ENCODE measurements at regions not wholly inside any gene's neighbourhood (a gene's known extent, or its start where the extent isn't known, plus 50 kb on each side); places are given as distances from the start of the nearest gene placed in this dataset.

GRCh38 chr10:28796606-28797512, 119.5 kb downstream of the BAMBI start:
- no peak for DNase-seq (ENCODE audit: low spot score)
- H3K4me3 ChIP-seq: no peak overlapping the region
- no peak overlapping the region for H3K4me2 ChIP-seq
- H3K27me3 Mint-ChIP-seq (ENCODE audit: insufficient read depth, low read depth, poor library complexity): no peaks in the 10 kb centered on the region
- peaks cover 3% of the 10 kb centered on the region; the same call in 2 of the 3 replicates for H3K9me3 Mint-ChIP-seq
- no peaks in the 10 kb centered on the region for H3F3A ChIP-seq (replicated peaks; ENCODE audit: low read depth)
- peaks cover 25% of the 10 kb centered on the region for H3K4me1 Mint-ChIP-seq
- no peaks in the 10 kb centered on the region for H3K27me3 ChIP-seq (ENCODE audit: insufficient read depth)
- no peak overlapping the region for H2AFZ ChIP-seq
- no peaks in the 10 kb centered on the region for H3K36me3 Mint-ChIP-seq (ENCODE audit: low read depth)
- H3K36me3 ChIP-seq (ENCODE audit: insufficient read depth): no peaks in the 10 kb centered on the region
- no peaks in the 10 kb centered on the region for H3K9me2 ChIP-seq (ENCODE audit: insufficient read depth)
- no peak overlapping the region for H3K27ac Mint-ChIP-seq
- no peak for ATAC-seq
- H3K4me1 ChIP-seq (ENCODE audit: insufficient read depth): peaks cover 8% of the 10 kb centered on the region
- H3K4me3 Mint-ChIP-seq: no peak overlapping the region
- H4K20me1 ChIP-seq (replicated peaks; ENCODE audit: insufficient read depth): no peaks in the 10 kb centered on the region
- TF ChIP-seq EZH2 (IDR thresholded peaks at IDR 0.05; ENCODE audit: low read depth, unreplicated experiment): no peak
- TF ChIP-seq ZNF114 (CRISPR knock-in tag; IDR thresholded peaks at IDR 0.05): no peak
- no peak for TF ChIP-seq ZNF331 (CRISPR knock-in tag; IDR thresholded peaks at IDR 0.05; ENCODE audit: low read depth)
- TF ChIP-seq JUNB (IDR thresholded peaks at IDR 0.05; ENCODE audit: unreplicated experiment): no peak
- TF ChIP-seq, protein P1, sequence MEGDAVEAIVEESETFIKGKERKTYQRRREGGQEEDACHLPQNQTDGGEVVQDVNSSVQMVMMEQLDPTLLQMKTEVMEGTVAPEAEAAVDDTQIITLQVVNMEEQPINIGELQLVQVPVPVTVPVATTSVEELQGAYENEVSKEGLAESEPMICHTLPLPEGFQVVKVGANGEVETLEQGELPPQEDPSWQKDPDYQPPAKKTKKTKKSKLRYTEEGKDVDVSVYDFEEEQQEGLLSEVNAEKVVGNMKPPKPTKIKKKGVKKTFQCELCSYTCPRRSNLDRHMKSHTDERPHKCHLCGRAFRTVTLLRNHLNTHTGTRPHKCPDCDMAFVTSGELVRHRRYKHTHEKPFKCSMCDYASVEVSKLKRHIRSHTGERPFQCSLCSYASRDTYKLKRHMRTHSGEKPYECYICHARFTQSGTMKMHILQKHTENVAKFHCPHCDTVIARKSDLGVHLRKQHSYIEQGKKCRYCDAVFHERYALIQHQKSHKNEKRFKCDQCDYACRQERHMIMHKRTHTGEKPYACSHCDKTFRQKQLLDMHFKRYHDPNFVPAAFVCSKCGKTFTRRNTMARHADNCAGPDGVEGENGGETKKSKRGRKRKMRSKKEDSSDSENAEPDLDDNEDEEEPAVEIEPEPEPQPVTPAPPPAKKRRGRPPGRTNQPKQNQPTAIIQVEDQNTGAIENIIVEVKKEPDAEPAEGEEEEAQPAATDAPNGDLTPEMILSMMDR (conservative IDR thresholded peaks at IDR 0.05; ENCODE audit: low read depth in 2 of 2): no peak
- TF ChIP-seq EZH2phosphoT487 (IDR thresholded peaks at IDR 0.05; ENCODE audit: unreplicated experiment): no peak
- TF ChIP-seq STAT1 (IDR thresholded peaks at IDR 0.05; ENCODE audit: unreplicated experiment): no peak
- no peak for TF ChIP-seq NANOG (IDR thresholded peaks at IDR 0.05; ENCODE audit: borderline replicate concordance)
- H3K27ac ChIP-seq (ENCODE audit: low read depth): no peak overlapping the region
- H3K79me2 ChIP-seq (replicated peaks; ENCODE audit: insufficient read depth): no peaks in the 10 kb centered on the region

DNA sequence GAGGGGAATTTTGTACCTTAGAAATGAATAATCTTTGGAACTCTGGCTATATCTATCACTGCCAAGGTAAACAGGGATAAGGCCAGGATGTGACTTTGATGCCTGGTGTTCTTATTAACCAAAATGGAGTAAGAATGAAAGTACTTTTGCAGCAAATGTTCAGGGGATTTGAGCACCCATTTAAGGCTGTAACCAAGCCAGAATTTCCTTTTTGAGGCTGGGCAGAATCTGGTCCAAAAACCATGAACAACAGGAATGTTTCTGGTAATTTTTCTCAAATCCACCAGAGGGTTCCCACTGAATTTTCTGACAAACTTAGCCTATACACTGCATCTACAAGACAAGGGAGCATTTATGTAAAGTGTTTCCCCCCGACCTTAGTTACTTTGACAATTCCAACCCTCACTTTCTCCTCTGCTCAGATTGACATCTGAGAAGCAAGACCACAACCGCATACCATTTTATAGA, 120.6 kb downstream of the BAMBI start:
- no peaks in the 10 kb centered on the region for H3K9me2 ChIP-seq (ENCODE audit: insufficient read depth)
- H3F3A ChIP-seq (replicated peaks; ENCODE audit: low read depth): no peaks in the 10 kb centered on the region
- no peaks in the 10 kb centered on the region for H4K20me1 ChIP-seq (replicated peaks; ENCODE audit: insufficient read depth)
- no peaks in the 10 kb centered on the region for H3K36me3 ChIP-seq (ENCODE audit: insufficient read depth)
- Mint-ChIP-seq H3K27ac (no peak overlapping the region), H3K9me3 (peaks cover 3% of the 10 kb centered on the region; the same call in 2 of the 3 replicates), H3K36me3 (ENCODE audit: low read depth) (no peaks in the 10 kb centered on the region), H3K4me1 (peaks cover 25% of the 10 kb centered on the region), H3K4me3 (no peak overlapping the region), H3K27me3 (ENCODE audit: insufficient read depth, low read depth, poor library complexity) (peaks cover 3% of the 10 kb centered on the region)
- ATAC-seq: no peak
- no peaks in the 10 kb centered on the region for H3K27me3 ChIP-seq (ENCODE audit: insufficient read depth)
- no peak overlapping the region for H3K27ac ChIP-seq (ENCODE audit: low read depth)
- no peak overlapping the region for H2AFZ ChIP-seq
- no peak overlapping the region for H3K4me3 ChIP-seq
- no peaks in the 10 kb centered on the region for H3K79me2 ChIP-seq (replicated peaks; ENCODE audit: insufficient read depth)
- DNase-seq (ENCODE audit: low spot score): no peak
- peaks cover 8% of the 10 kb centered on the region for H3K4me1 ChIP-seq (ENCODE audit: insufficient read depth)
- no peak overlapping the region for H3K4me2 ChIP-seq
- TF ChIP-seq, protein P1 (conservative IDR thresholded peaks at IDR 0.05; ENCODE audit: low read depth in 2 of 2): no peak
- TF ChIP-seq EZH2phosphoT487 (IDR thresholded peaks at IDR 0.05; ENCODE audit: unreplicated experiment) (no peak), POLR2AphosphoS5 (IDR thresholded peaks at IDR 0.05; ENCODE audit: low read depth) (no peak), ZNF114 (CRISPR knock-in tag; IDR thresholded peaks at IDR 0.05) (no peak), CREB1 (CRISPR knock-in tag; IDR thresholded peaks at IDR 0.05; ENCODE audit: low read depth) (no peak), JUNB (IDR thresholded peaks at IDR 0.05; ENCODE audit: unreplicated experiment) (no peak), ZNF331 (CRISPR knock-in tag; IDR thresholded peaks at IDR 0.05; ENCODE audit: low read depth) (no peak), EZH2 (IDR thresholded peaks at IDR 0.05; ENCODE audit: low read depth, unreplicated experiment) (no peak)
- TF ChIP-seq, protein P2, sequence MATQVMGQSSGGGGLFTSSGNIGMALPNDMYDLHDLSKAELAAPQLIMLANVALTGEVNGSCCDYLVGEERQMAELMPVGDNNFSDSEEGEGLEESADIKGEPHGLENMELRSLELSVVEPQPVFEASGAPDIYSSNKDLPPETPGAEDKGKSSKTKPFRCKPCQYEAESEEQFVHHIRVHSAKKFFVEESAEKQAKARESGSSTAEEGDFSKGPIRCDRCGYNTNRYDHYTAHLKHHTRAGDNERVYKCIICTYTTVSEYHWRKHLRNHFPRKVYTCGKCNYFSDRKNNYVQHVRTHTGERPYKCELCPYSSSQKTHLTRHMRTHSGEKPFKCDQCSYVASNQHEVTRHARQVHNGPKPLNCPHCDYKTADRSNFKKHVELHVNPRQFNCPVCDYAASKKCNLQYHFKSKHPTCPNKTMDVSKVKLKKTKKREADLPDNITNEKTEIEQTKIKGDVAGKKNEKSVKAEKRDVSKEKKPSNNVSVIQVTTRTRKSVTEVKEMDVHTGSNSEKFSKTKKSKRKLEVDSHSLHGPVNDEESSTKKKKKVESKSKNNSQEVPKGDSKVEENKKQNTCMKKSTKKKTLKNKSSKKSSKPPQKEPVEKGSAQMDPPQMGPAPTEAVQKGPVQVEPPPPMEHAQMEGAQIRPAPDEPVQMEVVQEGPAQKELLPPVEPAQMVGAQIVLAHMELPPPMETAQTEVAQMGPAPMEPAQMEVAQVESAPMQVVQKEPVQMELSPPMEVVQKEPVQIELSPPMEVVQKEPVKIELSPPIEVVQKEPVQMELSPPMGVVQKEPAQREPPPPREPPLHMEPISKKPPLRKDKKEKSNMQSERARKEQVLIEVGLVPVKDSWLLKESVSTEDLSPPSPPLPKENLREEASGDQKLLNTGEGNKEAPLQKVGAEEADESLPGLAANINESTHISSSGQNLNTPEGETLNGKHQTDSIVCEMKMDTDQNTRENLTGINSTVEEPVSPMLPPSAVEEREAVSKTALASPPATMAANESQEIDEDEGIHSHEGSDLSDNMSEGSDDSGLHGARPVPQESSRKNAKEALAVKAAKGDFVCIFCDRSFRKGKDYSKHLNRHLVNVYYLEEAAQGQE (IDR thresholded peaks at IDR 0.05; ENCODE audit: unreplicated experiment): no peak

Measured in GM23338 (cell line).